NOMO-1 treated with dmso at 0.1 percent for 144 hours (cell line): ENCODE measurements at regions not wholly inside any gene's neighbourhood (a gene's known extent, or its start where the extent isn't known, plus 50 kb on each side); places are given as distances from the start of the nearest gene placed in this dataset.
"Not testable (repeated sequence)": the region's sequence is repeated elsewhere in the genome, so short reads cannot be mapped to it uniquely, and the experiment has no call there.

Experiments used
- DNase-seq: peaks from one replicate; lab custom pipeline; 2025; ENCODE audit not compliant: unreplicated experiment; lab: John Stamatoyannopoulos, UW

GRCh38 chr2:111493720-111494078 lies 373.0 kb downstream of the BCL2L11 start:
- not testable (repeated sequence) for DNase-seq

GRCh38 chr2:111494288-111494980 lies 373.7 kb downstream of the BCL2L11 start:
- DNase-seq: not testable (repeated sequence)

- DNase-seq: not testable (repeated sequence)
These were observed 374.2 kb downstream of the BCL2L11 start for GRCh38 chr2:111494981-111495315.

- DNase-seq: not testable (repeated sequence)
These were observed 374.9 kb downstream of the BCL2L11 start for GRCh38 chr2:111495636-111496035.

GRCh38 chr2:111496176-111496575 lies 375.5 kb downstream of the BCL2L11 start:
- not testable (repeated sequence) for DNase-seq

- not testable (repeated sequence) for DNase-seq
These were observed 376.1 kb downstream of the BCL2L11 start for GRCh38 chr2:111496860-111497259.

GRCh38 chr2:111497270-111497669 lies 376.6 kb downstream of the BCL2L11 start:
- not testable (repeated sequence) for DNase-seq

GRCh38 chr2:111500536-111501062 lies 379.9 kb downstream of the BCL2L11 start:
- DNase-seq: not testable (repeated sequence)

GRCh38 chr2:111503844-111504570 lies 380.0 kb downstream of the ANAPC1 start:
- not testable (repeated sequence) for DNase-seq

- not testable (repeated sequence) for DNase-seq
These were observed 379.4 kb downstream of the ANAPC1 start for GRCh38 chr2:111504571-111504942.

- DNase-seq: not testable (repeated sequence)
These were observed 378.7 kb downstream of the ANAPC1 start for GRCh38 chr2:111505267-111505666.

GRCh38 chr2:111506936-111507335 lies 377.1 kb downstream of the ANAPC1 start:
- not testable (repeated sequence) for DNase-seq

- DNase-seq: not testable (repeated sequence)
These were observed 374.6 kb downstream of the ANAPC1 start for GRCh38 chr2:111509225-111509869.

- DNase-seq: not testable (repeated sequence)
These were observed 373.6 kb downstream of the ANAPC1 start for GRCh38 chr2:111510384-111510783.

GRCh38 chr2:111511062-111511461 lies 372.9 kb downstream of the ANAPC1 start:
- DNase-seq: not testable (repeated sequence)

GRCh38 chr2:111512378-111512777 lies 371.6 kb downstream of the ANAPC1 start:
- DNase-seq: not testable (repeated sequence)

GRCh38 chr2:111514138-111514537 lies 369.9 kb downstream of the ANAPC1 start:
- not testable (repeated sequence) for DNase-seq

GRCh38 chr2:111517050-111517720 lies 366.8 kb downstream of the ANAPC1 start:
- not testable (repeated sequence) for DNase-seq

GRCh38 chr2:111517721-111518053 lies 366.3 kb downstream of the ANAPC1 start:
- DNase-seq: not testable (repeated sequence)

GRCh38 chr2:111519071-111519470 lies 364.9 kb downstream of the ANAPC1 start:
- DNase-seq: no peak

GRCh38 chr2:111522231-111522768 lies 361.7 kb downstream of the ANAPC1 start:
- no peak for DNase-seq
